ENCODE measurements at regions not wholly inside any gene's neighbourhood (a gene's known extent, or its start where the extent isn't known, plus 50 kb on each side); places are given as distances from the start of the nearest gene placed in this dataset.

- H2AFZ ChIP-seq (ENCODE audit: low read length) = no peak overlapping the region
- WGBS, 2 experiments (ENCODE audit: extremely low coverage in 1 of 2, insufficient coverage in 1 of 2, insufficient read length in 1 of 2, insufficient replicate concordance in 2 of 2, low coverage in 1 of 2, low lambda C conversion rate in 2 of 2, missing lambda C conversion rate in 1 of 2) = 100% methylated on average over 3 of the region's 4 CpGs; no CpG with 5 or more reads in 1 of the 2 experiments
- H2BK5ac ChIP-seq (ENCODE audit: low read depth, low read length) = no peak overlapping the region
- H3K9ac ChIP-seq (replicated peaks in 1 of 4; ENCODE audit: extremely low read depth in 1 of 4, low read depth in 3 of 4, low read length in 3 of 4) = no peak overlapping the region
- TF ChIP-seq RFX5 (IDR thresholded peaks at IDR 0.05; ENCODE audit: borderline replicate concordance, low read depth, low read length) (no peak), POLR2AphosphoS5 (IDR thresholded peaks at IDR 0.05; ENCODE audit: low read depth, low read length) (no peak), TAF1 (IDR thresholded peaks at IDR 0.05; ENCODE audit: low read depth, low read length) (no peak), BCL11A (IDR thresholded peaks at IDR 0.05; ENCODE audit: low read depth in 2 of 2, low read length in 2 of 2) (no peak), SIX5 (IDR thresholded peaks at IDR 0.05; ENCODE audit: low read depth, low read length) (no peak), ZNF274 (IDR thresholded peaks at IDR 0.05; ENCODE audit: borderline replicate concordance, extremely low read depth, low read length) (no peak), NRF1 (IDR thresholded peaks at IDR 0.05; ENCODE audit: low read depth, low read length) (no peak)
- no peak overlapping the region for H3K23ac ChIP-seq (ENCODE audit: insufficient read length)
- DNase-seq (ENCODE audit: low read depth in 1 of 2, low spot score in 2 of 2) (no peak), FAIRE-seq (no peak)
- H3K79me1 ChIP-seq (ENCODE audit: low read depth, low read length) = no peaks in the 10 kb centered on the region
- H3K27ac ChIP-seq (ENCODE audit: low read depth, low read length) = no peak overlapping the region
- no peak overlapping the region for H2BK15ac ChIP-seq (ENCODE audit: low read length)
- H2AK5ac ChIP-seq (ENCODE audit: low read depth, low read length) = no peak overlapping the region
- H3K36me3 ChIP-seq (ENCODE audit: control insufficient read depth in 2 of 4, insufficient read depth in 4 of 4, low read length in 3 of 4) = peaks cover 0 to 7% (median 2%) of the 10 kb centered on the region in 4 experiments; a peak in 5 of 8 replicates
- no peak overlapping the region for H3K14ac ChIP-seq (ENCODE audit: insufficient read length)
- no peak overlapping the region for H4K5ac ChIP-seq (ENCODE audit: insufficient read length, low read depth, low read length)
- H3K9me3 ChIP-seq (ENCODE audit: insufficient read depth in 2 of 2, low read depth in 1 of 2, low read length in 1 of 2) = no peaks in the 10 kb centered on the region
- ChIA-PET POLR2A (ENCODE audit: partially characterized antibody) (interaction anchor here (1.1 kb wide), 1 partner anchor 259 kb away, joined by 3 read pairs; no protein-coding TSS in a partner anchor), CTCF (ENCODE audit: partially characterized antibody) (no interaction called here)
- H2BK20ac ChIP-seq (ENCODE audit: low read length) = no peak overlapping the region
- H2BK12ac ChIP-seq (ENCODE audit: low read depth, low read length) = no peak overlapping the region
- H3K18ac ChIP-seq (ENCODE audit: extremely low read depth, low read length) = no peak overlapping the region
- H3K23me2 ChIP-seq (ENCODE audit: low read depth, low read length) = no peaks in the 10 kb centered on the region
- no peak overlapping the region for H3K4me3 ChIP-seq (ENCODE audit: extremely low read depth in 1 of 4, insufficient read depth in 2 of 4, low read depth in 3 of 4, low read length in 4 of 4)
- H4K20me1 ChIP-seq (replicated peaks in 1 of 2; ENCODE audit: control insufficient read depth in 1 of 2, insufficient read depth in 2 of 2, low read length in 2 of 2) = peaks cover 0 to 2% of the 10 kb centered on the region in 2 experiments
- no peak overlapping the region for H4K8ac ChIP-seq (ENCODE audit: extremely low read depth, insufficient read depth, low read length)
- no peaks in the 10 kb centered on the region for H3K27me3 ChIP-seq (replicated peaks in 1 of 4; ENCODE audit: control insufficient read depth in 3 of 4, extremely low read depth in 1 of 4, insufficient read depth in 3 of 4, low read length in 3 of 4)
- no peak overlapping the region for H3K56ac ChIP-seq (replicated peaks; ENCODE audit: insufficient read length, low read depth, low read length)
- H3K4me1 ChIP-seq (replicated peaks in 1 of 4; ENCODE audit: control insufficient read depth in 3 of 4, insufficient read depth in 4 of 4, low read length in 3 of 4) = peaks cover 0 to 2% (median 1%) of the 10 kb centered on the region in 4 experiments; a peak in 1 of 7 replicates
- no peak overlapping the region for H3K4ac ChIP-seq (replicated peaks; ENCODE audit: insufficient read length, low read depth, low read length)
- H3K4me2 ChIP-seq (ENCODE audit: insufficient read depth in 1 of 2, low read depth in 2 of 2, low read length in 2 of 2) = no peak overlapping the region
- H3K79me2 ChIP-seq (ENCODE audit: control insufficient read depth in 1 of 2, insufficient read depth in 2 of 2, low read length in 2 of 2) = peaks cover 0 to 8% of the 10 kb centered on the region in 2 experiments; a peak in 1 of 4 replicates
- no peak overlapping the region for H2BK120ac ChIP-seq (replicated peaks; ENCODE audit: low read depth, low read length)
- no peak overlapping the region for H4K91ac ChIP-seq (replicated peaks; ENCODE audit: insufficient read length, low read length)
Observed at GRCh38 chrY:7359520-7359919, 448.0 kb upstream of the AMELY start.

Measured in H1 (cell line).